ENCODE measurements at regions not wholly inside any gene's neighbourhood (a gene's known extent, or its start where the extent isn't known, plus 50 kb on each side); places are given as distances from the start of the nearest gene placed in this dataset.

- no peak for TF ChIP-seq CTCF (IDR thresholded peaks at IDR 0.05; ENCODE audit: extremely low read depth, missing control alignments)
- DNase-seq (ENCODE audit: low spot score): no peak
Observed at GRCh38 chr5:165508286-165508685, 2002.9 kb downstream of the MAT2B start.

GRCh38 chr5:165508861-165509260 lies 2003.4 kb downstream of the MAT2B start:
- no peak for DNase-seq (ENCODE audit: low spot score)
- TF ChIP-seq CTCF (IDR thresholded peaks at IDR 0.05; ENCODE audit: extremely low read depth, missing control alignments): no peak

GRCh38 chr5:165521816-165522610 lies 2016.6 kb downstream of the MAT2B start:
- DNase-seq (ENCODE audit: low spot score): no peak
- TF ChIP-seq CTCF (IDR thresholded peaks at IDR 0.05; ENCODE audit: extremely low read depth, missing control alignments): no peak

- TF ChIP-seq CTCF (IDR thresholded peaks at IDR 0.05; ENCODE audit: extremely low read depth, missing control alignments): no peak
- no peak for DNase-seq (ENCODE audit: low spot score)
Observed at GRCh38 chr5:165525271-165525670, 2019.9 kb downstream of the MAT2B start.

- no peak for TF ChIP-seq CTCF (IDR thresholded peaks at IDR 0.05; ENCODE audit: extremely low read depth, missing control alignments)
- no peak for DNase-seq (ENCODE audit: low spot score)
Observed at GRCh38 chr5:165526357-165526756, 2020.9 kb downstream of the MAT2B start.

- DNase-seq (ENCODE audit: low spot score): no peak
- no peak for TF ChIP-seq CTCF (IDR thresholded peaks at IDR 0.05; ENCODE audit: extremely low read depth, missing control alignments)
Observed at GRCh38 chr5:165527577-165527976, 2022.2 kb downstream of the MAT2B start.

- no peak for TF ChIP-seq CTCF (IDR thresholded peaks at IDR 0.05; ENCODE audit: extremely low read depth, missing control alignments)
- no peak for DNase-seq (ENCODE audit: low spot score)
Observed at GRCh38 chr5:165538065-165538464, 2032.6 kb downstream of the MAT2B start.
